ENCODE measurements at regions not wholly inside any gene's neighbourhood (a gene's known extent, or its start where the extent isn't known, plus 50 kb on each side); places are given as distances from the start of the nearest gene placed in this dataset.
A peak's percentile ranks its signal among the peaks of the same experiment; 100 is the strongest.

GRCh38 chr22:22825213-22825593 lies 62.4 kb upstream of the IGLL5 start:
- no peak for DNase-seq

GRCh38 chr22:22827187-22827939 lies 60.3 kb upstream of the IGLL5 start:
- peak in 1 of 2 experiments; percentile 15 for DNase-seq

- no peak for DNase-seq
Measured at GRCh38 chr22:22830193-22830592, 57.4 kb upstream of the IGLL5 start.

GRCh38 chr22:22830957-22831688 lies 56.5 kb upstream of the IGLL5 start:
- no peak for DNase-seq

GRCh38 chr22:22833059-22833458 lies 54.6 kb upstream of the IGLL5 start:
- DNase-seq = no peak

GRCh38 chr22:22833488-22833887 lies 54.1 kb upstream of the IGLL5 start:
- no peak for DNase-seq

- no peak for DNase-seq
Measured at GRCh38 chr22:22834204-22834603, 53.4 kb upstream of the IGLL5 start.

- no peak for DNase-seq
Measured at GRCh38 chr22:22834783-22835182, 52.8 kb upstream of the IGLL5 start.

GRCh38 chr22:22835242-22835641 lies 52.4 kb upstream of the IGLL5 start:
- DNase-seq = no peak

- DNase-seq = no peak
Measured at GRCh38 chr22:22835771-22836291, 51.8 kb upstream of the IGLL5 start.

- no peak for DNase-seq
Measured at GRCh38 chr22:22836635-22837034, 51.0 kb upstream of the IGLL5 start.
